ENCODE measurements at regions not wholly inside any gene's neighbourhood (a gene's known extent, or its start where the extent isn't known, plus 50 kb on each side); places are given as distances from the start of the nearest gene placed in this dataset.

DNA sequence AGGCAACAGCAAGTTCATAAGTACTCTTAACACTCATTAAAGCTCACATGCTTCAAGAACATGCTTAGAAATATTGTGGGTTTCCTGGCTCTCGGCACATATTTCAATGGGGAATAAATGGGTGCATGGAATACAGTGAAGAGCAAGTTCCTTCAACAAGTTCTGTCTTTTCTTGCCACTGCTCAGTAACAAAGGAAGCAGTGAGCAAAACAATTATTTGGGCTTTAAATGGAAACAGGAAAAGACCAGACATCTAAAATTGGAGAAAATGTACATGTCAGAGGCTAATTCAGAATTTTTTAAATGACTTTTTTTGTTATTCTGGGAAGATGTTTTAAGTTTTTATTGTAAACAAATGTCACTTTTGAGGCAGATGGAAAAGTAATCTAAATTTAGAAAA, 478.7 kb downstream of the SETD4 start:
- TF ChIP-seq, protein P1, sequence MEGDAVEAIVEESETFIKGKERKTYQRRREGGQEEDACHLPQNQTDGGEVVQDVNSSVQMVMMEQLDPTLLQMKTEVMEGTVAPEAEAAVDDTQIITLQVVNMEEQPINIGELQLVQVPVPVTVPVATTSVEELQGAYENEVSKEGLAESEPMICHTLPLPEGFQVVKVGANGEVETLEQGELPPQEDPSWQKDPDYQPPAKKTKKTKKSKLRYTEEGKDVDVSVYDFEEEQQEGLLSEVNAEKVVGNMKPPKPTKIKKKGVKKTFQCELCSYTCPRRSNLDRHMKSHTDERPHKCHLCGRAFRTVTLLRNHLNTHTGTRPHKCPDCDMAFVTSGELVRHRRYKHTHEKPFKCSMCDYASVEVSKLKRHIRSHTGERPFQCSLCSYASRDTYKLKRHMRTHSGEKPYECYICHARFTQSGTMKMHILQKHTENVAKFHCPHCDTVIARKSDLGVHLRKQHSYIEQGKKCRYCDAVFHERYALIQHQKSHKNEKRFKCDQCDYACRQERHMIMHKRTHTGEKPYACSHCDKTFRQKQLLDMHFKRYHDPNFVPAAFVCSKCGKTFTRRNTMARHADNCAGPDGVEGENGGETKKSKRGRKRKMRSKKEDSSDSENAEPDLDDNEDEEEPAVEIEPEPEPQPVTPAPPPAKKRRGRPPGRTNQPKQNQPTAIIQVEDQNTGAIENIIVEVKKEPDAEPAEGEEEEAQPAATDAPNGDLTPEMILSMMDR (IDR thresholded peaks at IDR 0.05), result no peak
- TF ChIP-seq POLR2A (IDR thresholded peaks at IDR 0.05), result no peak

Data from thyroid gland (tissue), 4 donors.